ENCODE measurements at regions not wholly inside any gene's neighbourhood (a gene's known extent, or its start where the extent isn't known, plus 50 kb on each side); places are given as distances from the start of the nearest gene placed in this dataset.
"Not testable (repeated sequence)": the region's sequence is repeated elsewhere in the genome, so short reads cannot be mapped to it uniquely, and the experiment has no call there.

GRCh38 chr11:116666673-116667249, 106.0 kb downstream of the BUD13 start:
- TF ChIP-seq, protein P1, sequence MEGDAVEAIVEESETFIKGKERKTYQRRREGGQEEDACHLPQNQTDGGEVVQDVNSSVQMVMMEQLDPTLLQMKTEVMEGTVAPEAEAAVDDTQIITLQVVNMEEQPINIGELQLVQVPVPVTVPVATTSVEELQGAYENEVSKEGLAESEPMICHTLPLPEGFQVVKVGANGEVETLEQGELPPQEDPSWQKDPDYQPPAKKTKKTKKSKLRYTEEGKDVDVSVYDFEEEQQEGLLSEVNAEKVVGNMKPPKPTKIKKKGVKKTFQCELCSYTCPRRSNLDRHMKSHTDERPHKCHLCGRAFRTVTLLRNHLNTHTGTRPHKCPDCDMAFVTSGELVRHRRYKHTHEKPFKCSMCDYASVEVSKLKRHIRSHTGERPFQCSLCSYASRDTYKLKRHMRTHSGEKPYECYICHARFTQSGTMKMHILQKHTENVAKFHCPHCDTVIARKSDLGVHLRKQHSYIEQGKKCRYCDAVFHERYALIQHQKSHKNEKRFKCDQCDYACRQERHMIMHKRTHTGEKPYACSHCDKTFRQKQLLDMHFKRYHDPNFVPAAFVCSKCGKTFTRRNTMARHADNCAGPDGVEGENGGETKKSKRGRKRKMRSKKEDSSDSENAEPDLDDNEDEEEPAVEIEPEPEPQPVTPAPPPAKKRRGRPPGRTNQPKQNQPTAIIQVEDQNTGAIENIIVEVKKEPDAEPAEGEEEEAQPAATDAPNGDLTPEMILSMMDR (IDR thresholded peaks at IDR 0.05), result not testable (repeated sequence)
- not testable (repeated sequence) for TF ChIP-seq EP300 (IDR thresholded peaks at IDR 0.05)

Measured in gastroesophageal sphincter (tissue), 3 donors.